ENCODE measurements at regions not wholly inside any gene's neighbourhood (a gene's known extent, or its start where the extent isn't known, plus 50 kb on each side); places are given as distances from the start of the nearest gene placed in this dataset.

DNA sequence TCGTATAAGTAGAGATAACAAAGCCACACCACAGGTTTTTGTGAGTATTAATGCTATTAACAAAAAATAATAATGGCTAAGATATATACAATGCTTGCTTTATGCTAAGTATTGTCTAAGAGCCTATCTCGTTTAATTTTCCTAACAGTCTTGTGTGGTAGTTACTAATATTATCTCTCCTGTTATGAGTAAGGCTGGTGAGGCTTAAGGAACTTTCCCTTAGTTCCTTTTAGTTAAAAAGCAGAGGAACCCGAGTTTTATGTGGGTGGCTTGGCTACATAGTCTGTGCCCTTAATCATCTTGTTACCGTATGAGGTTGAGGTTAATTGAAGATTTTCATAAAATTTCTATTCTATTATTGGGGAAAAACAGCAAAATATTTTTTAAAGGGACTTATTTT is 218.4 kb downstream of the SOX2 start:
- TF ChIP-seq, protein P1, sequence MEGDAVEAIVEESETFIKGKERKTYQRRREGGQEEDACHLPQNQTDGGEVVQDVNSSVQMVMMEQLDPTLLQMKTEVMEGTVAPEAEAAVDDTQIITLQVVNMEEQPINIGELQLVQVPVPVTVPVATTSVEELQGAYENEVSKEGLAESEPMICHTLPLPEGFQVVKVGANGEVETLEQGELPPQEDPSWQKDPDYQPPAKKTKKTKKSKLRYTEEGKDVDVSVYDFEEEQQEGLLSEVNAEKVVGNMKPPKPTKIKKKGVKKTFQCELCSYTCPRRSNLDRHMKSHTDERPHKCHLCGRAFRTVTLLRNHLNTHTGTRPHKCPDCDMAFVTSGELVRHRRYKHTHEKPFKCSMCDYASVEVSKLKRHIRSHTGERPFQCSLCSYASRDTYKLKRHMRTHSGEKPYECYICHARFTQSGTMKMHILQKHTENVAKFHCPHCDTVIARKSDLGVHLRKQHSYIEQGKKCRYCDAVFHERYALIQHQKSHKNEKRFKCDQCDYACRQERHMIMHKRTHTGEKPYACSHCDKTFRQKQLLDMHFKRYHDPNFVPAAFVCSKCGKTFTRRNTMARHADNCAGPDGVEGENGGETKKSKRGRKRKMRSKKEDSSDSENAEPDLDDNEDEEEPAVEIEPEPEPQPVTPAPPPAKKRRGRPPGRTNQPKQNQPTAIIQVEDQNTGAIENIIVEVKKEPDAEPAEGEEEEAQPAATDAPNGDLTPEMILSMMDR (IDR thresholded peaks at IDR 0.05): no peak
- TF ChIP-seq POLR2A (IDR thresholded peaks at IDR 0.05): no peak

All from testis (tissue), 2 donors.